NCI-H345 treated with DMSO at 0.1 percent for 48 hours (cell line): ENCODE measurements at regions not wholly inside any gene's neighbourhood (a gene's known extent, or its start where the extent isn't known, plus 50 kb on each side); places are given as distances from the start of the nearest gene placed in this dataset.
A peak's percentile ranks its signal among the peaks of the same experiment; 100 is the strongest.
"Not testable (repeated sequence)": the region's sequence is repeated elsewhere in the genome, so short reads cannot be mapped to it uniquely, and the experiment has no call there.

Experiments used
- DNase-seq: peaks from one replicate; lab custom pipeline; 2025; ENCODE audit not compliant: unreplicated experiment; lab: John Stamatoyannopoulos, UW

DNA sequence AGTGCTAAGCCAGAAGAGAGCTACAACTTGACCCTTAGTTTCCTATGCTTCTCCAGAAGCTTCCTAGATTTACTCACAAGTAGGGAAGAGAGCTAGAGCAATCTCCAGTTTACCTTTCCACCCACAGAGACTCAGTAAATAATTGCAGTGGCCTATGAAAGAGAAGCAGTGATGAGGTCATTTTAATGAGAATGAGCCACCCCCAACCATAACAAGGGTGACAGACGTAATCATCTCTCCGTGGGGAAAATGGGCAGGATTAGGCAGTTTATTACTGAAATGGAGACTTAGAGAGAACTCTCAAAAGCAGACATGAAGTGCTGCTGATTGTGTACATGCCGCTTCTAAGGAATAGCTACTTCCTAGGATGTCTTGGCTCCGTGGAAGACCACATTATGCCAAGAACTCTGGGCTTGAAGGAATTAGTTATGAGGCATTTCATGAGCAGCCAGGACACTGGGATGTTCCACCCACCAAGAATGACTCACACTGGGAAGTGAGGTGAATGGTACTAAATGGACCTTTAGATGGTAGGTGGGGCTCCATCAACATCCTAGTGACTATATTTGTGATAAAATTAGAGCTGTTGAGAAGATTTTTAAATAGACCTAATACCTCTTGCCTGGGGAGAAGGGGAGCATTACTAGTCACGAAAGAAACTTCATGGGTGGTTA is 160.9 kb downstream of the EDEM1 start:
- DNase-seq: no peak

DNA sequence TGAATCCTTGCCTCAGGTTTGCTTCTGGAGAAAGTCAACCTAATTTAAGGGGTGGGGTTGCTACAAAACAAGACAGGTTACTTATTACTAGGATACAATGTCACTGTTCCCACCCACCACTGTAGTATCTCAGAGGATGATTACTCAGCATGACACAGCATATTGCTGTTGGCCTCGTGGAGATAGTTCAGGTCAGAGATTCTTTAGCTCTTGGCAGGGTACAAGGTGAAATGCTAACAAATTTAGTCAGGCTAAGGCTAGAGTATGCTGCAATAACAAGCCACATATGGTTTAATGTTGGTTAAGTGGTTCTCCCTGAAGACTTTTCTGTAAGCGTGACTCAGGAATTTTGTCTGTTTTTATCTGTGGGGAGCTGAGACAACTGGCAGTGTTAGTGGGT is 161.8 kb downstream of the EDEM1 start:
- no peak for DNase-seq

DNA sequence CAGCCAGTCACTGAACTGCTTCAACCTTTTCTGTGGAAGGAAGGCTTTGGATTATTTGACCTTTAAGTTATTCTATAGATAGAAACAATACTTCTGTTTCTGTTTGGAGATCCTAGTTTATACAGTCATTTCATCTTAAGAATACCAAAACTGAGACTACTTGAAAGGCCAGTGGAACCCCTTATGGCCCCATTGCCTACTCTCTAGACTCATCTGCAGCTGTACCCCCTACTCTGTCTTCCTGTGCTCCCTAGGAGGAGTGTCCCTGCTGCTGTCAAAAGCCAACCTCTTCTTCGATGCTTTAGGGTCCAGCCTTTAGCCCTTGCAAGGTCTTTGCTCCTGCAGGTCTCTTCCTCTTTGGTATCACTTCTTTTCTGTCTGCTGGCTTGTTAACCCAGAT is 169.6 kb downstream of the EDEM1 start:
- DNase-seq: no peak

DNA sequence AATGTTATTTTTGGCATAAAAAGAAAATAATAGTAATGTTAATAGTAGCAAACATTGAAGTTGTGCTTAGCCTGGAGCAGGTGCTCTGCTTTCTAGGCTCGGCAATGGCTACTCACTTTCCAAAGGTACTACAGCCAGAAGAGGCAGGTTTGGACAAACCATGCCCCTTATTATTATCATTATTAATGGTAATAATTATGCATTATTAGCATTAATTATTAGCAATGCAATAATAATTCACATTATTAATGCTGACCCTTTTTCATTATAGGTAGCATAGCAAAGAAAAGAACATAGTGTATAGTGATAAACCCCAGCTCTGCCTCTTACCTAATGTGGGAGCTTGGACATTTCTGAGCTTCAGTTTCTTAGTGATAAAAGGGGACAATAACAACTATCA is 171.4 kb downstream of the EDEM1 start:
- no peak for DNase-seq

DNA sequence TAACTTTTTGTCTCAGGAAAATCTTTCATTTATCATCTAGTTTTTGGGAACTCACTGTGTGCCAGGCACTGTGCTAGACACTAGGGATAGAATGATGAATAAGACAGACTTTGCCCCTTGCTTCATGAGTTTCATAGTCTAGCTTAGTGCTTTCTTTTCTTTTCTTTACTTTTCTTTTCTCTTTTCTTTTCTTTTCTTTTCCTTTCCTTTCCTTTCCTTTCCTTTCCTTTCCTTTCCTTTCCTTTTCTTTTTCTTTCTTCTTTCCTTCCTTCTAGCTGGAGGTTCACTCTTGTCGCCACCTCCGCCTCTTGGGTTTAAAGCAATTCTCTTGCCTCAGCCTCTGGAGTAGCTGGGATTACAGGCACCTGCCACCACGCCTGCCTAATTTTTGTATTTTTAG is 172.9 kb downstream of the EDEM1 start:
- no peak for DNase-seq

DNA sequence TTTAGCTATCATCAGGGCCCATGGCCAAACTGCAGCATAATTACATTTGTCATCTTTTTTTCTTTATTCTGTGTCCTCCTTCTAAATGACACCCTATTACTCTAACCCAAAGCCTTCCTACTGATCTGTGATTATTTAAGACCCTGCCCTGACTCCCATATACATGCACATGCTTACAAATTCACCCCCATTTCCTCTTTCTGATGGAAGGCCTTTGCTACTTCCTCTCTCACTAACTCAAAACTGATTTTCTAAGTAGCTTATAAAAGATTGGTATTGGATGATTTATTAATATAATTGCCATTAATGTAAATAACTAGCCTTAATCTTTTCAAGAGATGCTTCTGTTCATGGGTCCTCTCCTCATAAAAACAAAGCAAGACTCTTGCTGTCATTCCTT is 179.2 kb downstream of the EDEM1 start:
- DNase-seq: no peak

DNA sequence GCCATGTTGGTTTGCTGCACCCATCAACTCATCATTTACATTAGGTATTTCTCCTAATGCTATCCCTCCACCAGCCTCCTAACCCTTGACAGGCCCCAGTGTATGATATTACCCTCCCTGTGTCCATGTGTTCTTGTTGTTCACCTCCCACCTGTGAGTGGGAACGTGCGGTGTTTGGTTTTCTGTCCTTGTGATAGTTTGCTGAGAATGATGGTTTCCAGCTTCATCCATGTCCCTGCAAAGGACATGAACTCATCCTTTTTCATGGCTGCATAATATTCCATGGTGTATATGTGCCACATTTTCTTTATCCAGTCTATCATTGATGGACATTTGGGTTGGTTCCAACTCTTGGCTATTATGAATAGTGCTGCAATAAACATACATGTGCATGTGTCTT is 184.0 kb downstream of the EDEM1 start:
- not testable (repeated sequence) for DNase-seq

DNA sequence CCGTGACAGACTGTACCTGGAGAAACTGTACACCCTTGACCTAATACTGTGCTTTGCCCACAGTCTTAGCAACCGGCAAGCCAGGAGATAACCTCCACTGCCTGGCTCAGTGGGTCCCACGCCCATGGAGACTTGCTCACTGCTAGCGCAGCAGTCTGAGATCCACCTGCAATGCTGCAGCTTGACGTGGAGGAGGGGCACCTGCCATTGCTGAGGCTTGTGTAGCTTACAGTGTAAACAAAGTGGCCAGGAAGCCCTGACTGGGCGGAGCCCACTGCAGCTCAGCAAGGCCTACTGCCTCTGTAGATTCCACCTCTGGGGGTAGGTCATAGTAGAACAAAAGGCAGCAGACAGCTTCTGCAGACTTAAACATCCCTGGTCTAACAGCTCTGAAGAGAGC is 189.3 kb downstream of the EDEM1 start:
- peak; percentile 16 for DNase-seq

DNA sequence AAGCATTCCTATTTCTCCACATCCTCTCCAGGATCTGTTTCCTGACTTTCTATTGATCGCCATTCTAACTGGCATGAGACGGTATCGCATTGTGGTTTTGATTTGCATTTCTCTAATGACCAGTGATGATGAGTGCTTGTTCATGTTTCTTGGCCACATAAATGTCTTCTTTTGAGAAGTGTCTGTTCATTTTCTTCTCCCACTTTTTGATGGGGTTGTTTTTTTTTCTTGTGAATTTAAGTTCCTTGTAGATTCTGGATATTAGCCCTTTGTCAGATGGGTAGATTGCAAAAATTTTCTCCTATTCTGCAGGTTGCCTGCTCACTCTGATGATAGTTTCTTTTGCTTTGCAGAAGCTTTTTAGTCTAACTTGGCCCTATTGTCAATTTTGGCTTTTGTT is 191.8 kb downstream of the EDEM1 start:
- DNase-seq: not testable (repeated sequence)

DNA sequence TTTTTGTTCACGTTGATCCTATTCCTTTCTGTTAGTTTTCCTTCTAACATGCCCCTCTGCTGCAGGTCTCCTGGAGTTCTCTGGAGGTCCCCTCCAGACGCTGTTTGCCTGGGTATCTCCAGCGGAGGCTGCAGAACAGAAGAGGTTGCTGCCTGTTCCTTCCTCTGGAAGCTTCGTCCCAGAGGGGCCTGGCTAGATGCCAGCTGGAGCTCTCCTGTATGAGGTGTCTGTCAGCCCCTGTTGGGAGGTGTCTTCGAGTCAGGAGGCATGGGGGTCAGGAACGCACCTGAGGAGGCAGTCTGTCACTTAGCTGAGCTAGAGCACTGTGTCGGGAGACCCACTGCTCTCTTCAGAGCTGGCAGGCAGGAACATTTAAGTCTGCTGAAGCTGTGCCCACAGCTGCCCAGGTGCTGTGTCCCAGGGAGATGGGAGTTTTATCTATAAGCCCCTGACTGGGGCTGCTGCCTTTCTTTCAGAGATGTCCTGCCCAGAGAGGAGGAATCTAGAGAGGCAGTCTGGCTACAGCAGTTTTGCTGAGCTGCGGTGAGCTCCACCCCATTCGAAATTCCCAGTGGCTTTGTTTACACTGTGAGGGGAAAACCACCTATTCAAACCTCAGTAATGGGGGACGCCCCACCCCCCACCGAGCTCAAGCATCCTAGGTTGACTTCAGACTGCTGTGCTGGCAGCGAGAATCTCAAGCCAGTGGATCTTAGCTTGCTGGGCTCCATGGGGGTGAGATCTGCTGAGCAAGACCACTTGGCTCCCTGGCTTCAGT is 196.2 kb downstream of the EDEM1 start:
- not testable (repeated sequence) for DNase-seq

DNA sequence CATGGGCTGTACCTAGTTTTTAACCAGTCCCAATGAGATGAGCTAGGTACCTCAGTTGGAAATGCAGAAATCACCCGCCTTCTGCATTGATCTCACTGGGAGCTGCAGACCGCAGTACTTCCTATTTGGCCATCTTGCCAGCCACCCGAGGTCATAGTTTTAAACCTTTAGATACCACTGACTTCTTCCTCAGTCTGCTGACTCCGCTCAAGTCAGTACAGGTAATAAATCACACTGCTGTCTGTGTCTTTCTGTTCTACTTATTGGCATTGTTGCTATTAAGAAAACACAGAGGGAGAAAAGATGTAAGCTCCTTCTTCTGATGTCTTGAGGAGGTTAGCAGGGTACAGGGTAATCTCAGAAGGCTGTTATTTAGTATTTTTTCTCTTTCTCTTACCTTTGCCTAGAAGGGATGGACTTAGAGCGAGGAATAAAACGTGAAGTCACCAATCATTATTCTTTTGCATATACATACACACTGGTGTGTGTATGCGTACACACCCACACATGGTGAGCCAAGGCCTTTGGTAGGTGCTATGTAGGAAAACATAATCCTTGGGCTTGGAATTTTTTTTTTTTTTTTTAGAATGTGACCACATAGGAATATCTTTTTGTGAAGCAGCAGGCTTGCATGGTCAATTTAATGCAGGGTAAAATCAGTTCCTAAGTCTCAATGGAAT is 197.2 kb downstream of the EDEM1 start:
- no peak for DNase-seq

DNA sequence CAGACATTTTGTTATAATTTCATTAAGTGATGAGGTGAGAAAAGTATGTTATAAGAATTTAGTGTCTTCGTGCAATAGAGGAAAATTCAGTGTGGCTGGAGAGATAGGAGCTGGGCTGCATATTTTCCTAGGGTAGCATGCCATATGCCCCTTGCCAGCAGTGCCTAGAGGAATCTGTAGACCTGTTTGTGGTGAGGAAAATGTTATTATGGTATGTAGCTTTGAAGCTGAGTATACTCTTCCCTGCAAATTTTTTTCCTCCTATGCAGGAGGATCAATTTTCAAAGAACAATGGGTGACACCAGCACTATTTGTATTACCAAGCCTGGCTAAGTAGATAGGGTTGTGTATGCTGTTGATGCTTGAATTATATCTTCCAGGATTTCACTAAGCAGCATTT is 200.6 kb downstream of the EDEM1 start:
- no peak for DNase-seq

DNA sequence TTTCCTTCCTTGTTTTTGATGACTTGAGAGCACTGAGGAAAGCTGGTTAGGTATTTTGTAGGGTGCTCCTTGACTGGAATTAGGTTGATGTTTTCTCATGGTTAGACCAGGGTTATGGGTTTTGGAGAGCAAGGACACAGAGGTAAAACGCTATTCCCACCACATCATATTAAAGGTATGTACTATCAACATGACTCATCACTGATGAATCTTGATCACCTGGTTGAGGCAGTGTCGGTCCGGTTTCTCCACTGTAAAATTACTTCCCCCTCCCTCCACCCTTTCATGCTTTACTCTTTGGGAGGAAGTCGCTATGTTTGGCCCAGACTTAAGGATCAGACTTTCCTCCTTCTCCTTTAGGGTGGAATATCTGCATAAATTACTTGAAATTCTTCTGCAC is 201.6 kb downstream of the EDEM1 start:
- DNase-seq: no peak

DNA sequence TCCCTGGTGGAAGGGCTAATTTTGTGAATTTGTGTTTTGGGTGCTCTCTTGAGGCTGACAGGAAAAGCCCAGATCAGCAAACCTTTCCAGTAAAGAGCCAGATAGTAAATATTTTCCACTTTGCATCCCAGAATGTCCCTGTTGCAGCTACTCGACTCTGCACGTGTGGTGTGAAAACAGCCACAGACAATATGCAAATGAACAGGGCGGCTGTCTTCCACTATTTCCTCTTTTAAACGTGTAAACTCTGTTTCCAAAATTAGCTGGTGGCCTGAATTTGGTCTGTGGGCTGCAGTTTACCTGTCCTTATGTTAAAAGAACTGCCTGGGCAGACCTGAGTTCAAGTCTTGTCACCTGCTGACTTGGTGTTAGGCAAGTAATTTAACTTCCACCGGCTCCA is 202.7 kb downstream of the EDEM1 start:
- DNase-seq: no peak

DNA sequence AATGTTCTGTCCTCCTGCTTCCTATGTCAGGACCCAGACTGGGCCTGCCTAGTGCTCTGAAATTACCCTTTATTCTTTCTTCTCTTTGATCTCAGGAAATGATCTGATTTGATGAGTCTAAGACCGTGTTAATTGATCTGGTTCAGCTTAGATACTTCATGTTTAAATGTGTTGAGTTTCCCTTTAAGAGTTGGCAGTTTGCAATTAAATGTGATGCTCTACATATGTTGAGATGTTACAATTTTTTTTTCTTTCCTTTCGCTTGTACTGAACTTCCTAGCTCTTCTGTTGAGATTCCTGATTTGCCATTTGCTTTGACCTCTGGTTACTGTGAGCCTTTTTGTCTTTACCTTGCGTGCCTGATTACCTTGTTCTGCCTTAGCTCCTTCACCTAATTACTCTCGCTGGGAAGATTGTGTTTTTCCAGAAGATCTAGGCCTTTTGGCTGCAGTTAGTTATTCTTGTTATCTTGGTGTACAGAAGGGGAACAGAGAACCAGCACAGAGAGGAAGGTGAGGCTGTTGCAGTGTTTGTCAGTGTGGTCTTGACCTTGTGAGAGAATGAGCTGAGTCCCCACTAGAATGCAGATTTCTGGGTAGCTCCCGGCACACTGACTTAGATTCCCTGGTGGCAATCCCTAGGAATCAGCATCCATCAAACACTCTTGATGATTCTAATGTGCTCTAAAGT is 203.6 kb downstream of the EDEM1 start:
- DNase-seq: no peak

DNA sequence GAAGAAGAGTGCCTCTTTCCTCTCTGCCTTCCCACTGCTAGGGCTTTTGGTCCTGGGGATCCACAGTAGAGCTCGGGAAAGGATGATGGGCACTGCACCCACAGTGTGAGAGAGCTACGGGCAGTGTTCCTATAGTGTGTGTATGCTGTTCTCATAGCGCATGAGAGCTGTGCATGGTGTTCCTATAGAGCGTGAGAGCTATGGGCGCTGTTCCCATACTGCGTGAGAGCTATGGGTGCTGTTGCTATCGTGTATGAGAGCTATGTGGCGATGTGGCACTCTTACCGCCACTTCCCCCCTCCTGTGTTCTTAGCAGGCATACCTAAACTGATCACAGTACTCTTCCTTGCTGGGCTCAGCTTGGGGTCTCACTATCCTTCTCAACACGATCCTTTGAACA is 213.5 kb downstream of the EDEM1 start:
- no peak for DNase-seq

DNA sequence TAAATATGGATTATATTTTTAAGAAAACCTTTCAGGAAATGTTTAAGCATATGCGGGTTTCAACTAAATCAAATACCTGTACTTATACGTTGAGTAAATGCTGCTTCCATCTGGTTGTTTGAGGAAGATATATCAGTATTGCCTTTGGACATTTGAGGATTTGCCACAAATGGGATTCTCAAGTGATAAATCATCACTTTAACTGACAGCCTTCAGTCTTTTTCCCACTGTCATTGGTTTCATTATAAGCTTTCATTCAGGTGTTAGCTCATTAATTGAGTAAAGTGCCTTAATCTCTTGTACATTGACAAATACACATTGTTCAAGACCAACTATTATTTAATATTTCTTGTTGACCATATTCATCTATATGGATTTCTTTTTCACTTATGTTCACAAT is 217.2 kb downstream of the EDEM1 start:
- DNase-seq: no peak

DNA sequence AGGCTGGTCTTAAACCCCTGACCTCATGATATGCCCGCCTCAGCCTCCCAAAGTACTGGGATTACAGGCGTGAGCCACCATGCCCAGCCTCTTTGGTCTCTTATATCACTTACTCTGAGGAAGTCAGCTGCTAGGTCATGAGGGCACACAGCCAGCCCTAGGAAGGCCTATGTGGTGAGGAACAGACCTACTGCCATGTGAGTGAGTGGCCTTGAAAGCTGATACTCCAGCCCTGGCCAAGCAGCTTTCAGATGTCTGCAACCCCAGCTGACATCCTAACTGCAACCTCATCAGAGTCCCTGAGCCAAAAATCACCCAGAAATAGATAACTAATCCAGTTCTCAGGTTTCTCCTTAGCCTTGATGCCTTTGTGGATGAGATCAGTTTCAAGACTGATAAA is 224.3 kb downstream of the EDEM1 start:
- no peak for DNase-seq

DNA sequence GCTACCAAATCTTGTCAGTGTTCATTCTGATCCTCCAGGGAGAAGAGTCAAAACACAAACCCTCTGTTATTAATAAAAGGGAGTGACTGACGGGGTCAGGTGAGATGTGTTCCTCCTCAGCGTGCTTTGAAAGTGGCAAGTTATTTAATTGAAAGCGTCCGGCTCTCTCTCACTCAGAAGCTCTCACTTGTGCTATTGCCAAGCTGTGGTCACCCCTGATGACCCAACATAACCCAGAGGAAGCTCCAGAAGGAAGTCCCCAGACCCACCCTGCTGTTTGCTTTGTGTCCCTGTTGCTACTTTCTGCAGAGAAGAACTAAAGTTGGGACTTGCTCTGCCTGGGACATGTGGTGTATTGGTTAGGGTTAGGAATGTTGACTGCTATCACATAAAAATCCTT is 235.6 kb downstream of the EDEM1 start:
- no peak for DNase-seq

DNA sequence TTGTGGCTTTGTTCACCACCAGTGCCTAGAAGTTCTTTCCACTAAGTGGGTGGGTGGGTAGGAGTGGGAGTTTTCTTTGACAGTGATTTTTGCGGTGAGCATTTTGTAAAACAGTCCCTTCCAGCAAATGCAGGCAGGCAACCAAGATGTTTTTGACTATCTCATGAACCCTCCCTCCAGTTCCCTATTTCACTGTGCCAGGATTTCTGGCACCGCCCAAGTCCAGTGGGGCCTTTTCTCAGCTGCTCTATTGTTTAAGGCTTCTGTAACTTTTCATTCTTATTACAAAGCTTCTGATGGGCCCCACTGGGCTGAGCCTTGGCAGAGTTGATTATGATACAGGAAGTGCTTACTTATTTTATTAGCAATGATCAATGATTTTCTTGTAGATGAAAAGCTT is 236.0 kb downstream of the EDEM1 start:
- DNase-seq: no peak

DNA sequence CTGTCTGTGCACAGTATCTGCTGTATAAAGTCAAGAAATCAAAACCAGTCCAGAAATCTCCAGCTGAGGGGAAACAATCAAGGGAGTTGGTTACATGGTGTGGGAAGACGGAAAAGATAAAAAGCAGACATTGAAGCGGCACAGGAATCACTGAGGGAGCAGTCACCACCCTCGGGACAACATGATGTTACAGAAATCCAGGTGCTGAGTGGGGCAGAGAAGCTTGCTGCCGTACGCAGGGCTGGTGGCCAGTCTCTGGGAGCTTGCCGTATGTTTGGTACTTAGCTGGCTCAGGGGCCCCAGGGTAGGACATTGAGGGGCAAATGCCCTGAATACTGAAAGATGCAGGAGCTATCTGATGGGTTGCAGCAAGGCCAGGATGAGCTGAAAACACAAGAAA is 237.9 kb downstream of the EDEM1 start:
- DNase-seq: no peak
